A549 (cell line): ENCODE measurements at regions not wholly inside any gene's neighbourhood (a gene's known extent, or its start where the extent isn't known, plus 50 kb on each side); places are given as distances from the start of the nearest gene placed in this dataset.

Source experiments
- ATAC-seq, 2 experiments: fragments of 200-7000 bp in 1 of 2; fragments of >200 bp in 1 of 2; cut with Nextera tagmentation in 1 of 2; cut with Tn5 transposase in 1 of 2; 3 replicates each; pipeline versions ENCODE4 v1.8.0 to v1.9.1; 2018 to 2020; ENCODE audit warnings: mild to moderate bottlenecking in 1 of 2, moderate library complexity in 1 of 2
- CTCF ChIA-PET: fragments of 300-600 bp; sonication (Branson Sonifier 250); formaldehyde crosslinking; extraction: SDS; loops from one replicate; lab custom pipeline; 2021; ENCODE audit warnings: antibody characterized with exemption, inconsistent platforms; lab: Yijun Ruan, JAX
- POLR2A ChIA-PET: fragments of 350-600 bp; formaldehyde crosslinking; extraction: SDS; loops from one replicate; lab custom pipeline; 2021; ENCODE audit warnings: antibody characterized with exemption, inconsistent platforms; lab: Yijun Ruan, JAX
- DNase-seq, 2 experiments: peaks; one replicate each; pipeline versions ENCODE4 v3.0.0 to v3.0.0-alpha.2; 2011 to 2016; ENCODE audit warnings: low read depth in 1 of 2, low spot score in 1 of 2
- FAIRE-seq: peaks from 2 replicates; lab custom pipeline; 2011; peaks lifted over from hg19 to GRCh38; lab: Jason Lieb, UNC
- H3K27ac ChIP-seq, 2 experiments: fragments of >200 bp; sonication (Bioruptor Twin); formaldehyde crosslinking; 3 replicates each; pipeline ENCODE4 v1.5.1; 2016 to 2017
- H3K4me1 ChIP-seq: fragments of >200 bp; sonication (Bioruptor Twin); formaldehyde crosslinking; 3 replicates; pipeline ENCODE4 v1.6.1; 2016
- H3K4me2 ChIP-seq: fragments of >200 bp; sonication (Bioruptor Twin); formaldehyde crosslinking; 3 replicates; pipeline ENCODE4 v1.6.1; 2016
- H3K4me3 ChIP-seq: fragments of >200 bp; sonication (Bioruptor Twin); formaldehyde crosslinking; 3 replicates; pipeline ENCODE4 v1.5.1; 2016
- H3K9me3 ChIP-seq: fragments of >200 bp; sonication (Bioruptor Twin); formaldehyde crosslinking; 3 replicates; pipeline ENCODE4 v1.6.1; 2016
- CBX8 ChIP-seq: fragments of 200-600 bp; sonication (generic); IDR thresholded peaks from 2 replicates; pipeline ENCODE4 v1.6.1; 2016
- CEBPB ChIP-seq, 2 experiments: fragments of >200 bp in 1 of 2; sonication (Bioruptor Twin) in 1 of 2; formaldehyde crosslinking in 1 of 2; IDR thresholded peaks; 2 replicates each; pipeline ENCODE4 v1.6.1; 2012 to 2016
- EP300 ChIP-seq, 2 experiments: fragments of >200 bp; sonication (Bioruptor Twin); formaldehyde crosslinking; IDR thresholded peaks; 2 replicates in 1 of 2; 3 replicates in 1 of 2; pipeline ENCODE4 v1.6.1; 2016 to 2017
- FOXS1 ChIP-seq: fragments of 250-450 bp; sonication (Bioruptor Pico); IDR thresholded peaks from 2 replicates; pipeline ENCODE4 v1.5.0; 2020; ENCODE audit warnings: mild to moderate bottlenecking, moderate library complexity
- HDAC2 ChIP-seq: fragments of 200-600 bp; sonication (generic); IDR thresholded peaks from 2 replicates; pipeline ENCODE4 v1.6.1; 2016
- HEYL ChIP-seq: fragments of 250-450 bp; sonication (Bioruptor Pico); IDR thresholded peaks from 2 replicates; pipeline ENCODE4 v1.8.0; 2021; ENCODE audit warnings: mild to moderate bottlenecking, moderate library complexity
- MAZ ChIP-seq: fragments of 150-350 bp; IDR thresholded peaks from 2 replicates; pipeline ENCODE4 v1.6.1; 2014; ENCODE audit warnings: antibody characterized with exemption, low read depth, low read length, borderline replicate concordance
- NPAS2 ChIP-seq: fragments of 250-450 bp; sonication (Bioruptor Pico); IDR thresholded peaks from 2 replicates; pipeline ENCODE4 v1.8.0; 2022; ENCODE audit warnings: mild to moderate bottlenecking, moderate library complexity, borderline replicate concordance
- POLR2A ChIP-seq: IDR thresholded peaks from 2 replicates; pipeline ENCODE4 v1.6.1; 2012; ENCODE audit warnings: mild to moderate bottlenecking, low read length
- RAD21 ChIP-seq, 2 experiments: fragments of >200 bp in 1 of 2; sonication (Bioruptor Twin) in 1 of 2; formaldehyde crosslinking in 1 of 2; IDR thresholded peaks in 1 of 2; conservative IDR thresholded peaks in 1 of 2; 2 replicates in 1 of 2; 3 replicates in 1 of 2; pipeline ENCODE4 v1.6.1; 2012 to 2018; ENCODE audit warnings: inconsistent platforms in 1 of 2
- RNF2 ChIP-seq: fragments of 200-600 bp; sonication (generic); IDR thresholded peaks from 2 replicates; pipeline ENCODE4 v1.6.1; 2016; ENCODE audit warnings: low read depth, mild to moderate bottlenecking, antibody characterized with exemption, moderate library complexity, borderline replicate concordance
- SREBF2 ChIP-seq: fragments of 450-650 bp; IDR thresholded peaks from 2 replicates; pipeline ENCODE4 v1.6.1; 2014; ENCODE audit warnings: mild to moderate bottlenecking, moderate library complexity
- ZFP36 ChIP-seq: fragments of 450-650 bp; IDR thresholded peaks from 2 replicates; pipeline ENCODE4 v1.6.1; 2014; ENCODE audit warnings: borderline replicate concordance; ENCODE audit not compliant: partially characterized antibody
- WGBS: methylation state at CpG from one replicate; pipeline ENCODE4 v1.1.6; 2017; ENCODE audit errors: missing lambda C conversion rate; 5-methylcytosine and 5-hydroxymethylcytosine counted together
- TF ChIP-seq, protein P1 (sequence below): IDR thresholded peaks from 2 replicates; pipeline ENCODE4 v1.6.1; 2012
- TF ChIP-seq, protein P2 (sequence below): fragments of 200-600 bp; sonication (generic); IDR thresholded peaks from 2 replicates; pipeline ENCODE4 v1.6.1; 2016; ENCODE audit warnings: antibody characterized with exemption, mild to moderate bottlenecking, moderate library complexity
- TF ChIP-seq, protein P3 (sequence below): IDR thresholded peaks from 2 replicates; pipeline ENCODE4 v1.6.1; 2012
- TF ChIP-seq, protein P4 (sequence below): fragments of 150-350 bp; IDR thresholded peaks from 2 replicates; pipeline ENCODE4 v1.6.1; 2014; ENCODE audit warnings: low read depth, mild to moderate bottlenecking, low read length

DNA sequence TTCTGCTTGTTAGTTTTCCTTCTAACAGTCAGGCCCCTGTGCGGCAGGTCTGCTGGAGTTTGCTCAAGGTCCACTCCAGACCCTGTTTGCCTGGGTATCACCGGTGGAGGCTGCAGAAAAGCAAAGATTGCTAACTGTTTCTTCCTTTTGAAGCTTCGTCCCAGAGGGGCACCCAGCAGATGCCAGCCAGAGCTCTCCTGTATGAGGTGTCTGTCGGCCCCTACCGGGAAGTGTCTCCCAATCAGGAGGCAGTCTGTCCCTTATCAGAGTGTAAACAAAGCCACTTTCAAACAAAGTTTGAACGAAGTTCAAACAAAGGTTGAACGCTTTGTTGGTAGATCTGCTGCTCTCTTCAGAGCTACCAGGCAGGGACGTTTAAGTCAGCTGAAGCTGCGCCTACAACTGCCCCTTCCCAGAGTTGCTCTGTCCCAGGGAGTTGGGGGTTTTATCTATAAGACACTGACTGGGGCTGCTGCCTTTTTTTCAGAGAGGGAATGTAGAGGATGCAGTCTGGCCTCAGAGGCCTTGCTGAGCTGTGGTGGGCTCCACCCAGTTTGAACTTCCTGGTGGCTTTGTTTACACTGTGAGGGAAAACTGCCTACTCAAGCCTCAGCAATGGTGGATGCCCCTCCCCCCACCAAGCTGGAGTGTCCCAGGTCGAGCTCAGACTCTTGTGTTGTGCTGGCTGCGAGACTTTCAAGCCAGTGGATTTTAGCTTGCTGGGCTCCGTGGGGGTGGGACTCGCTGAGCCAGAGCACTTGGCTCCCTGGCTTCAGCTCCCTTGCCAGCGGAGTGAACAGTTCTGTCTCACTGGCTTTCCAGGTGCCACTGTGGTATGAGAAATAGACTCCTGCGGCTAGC, 401.8 kb downstream of the SRGAP2C start:
- TF ChIP-seq HEYL (CRISPR knock-in tag) (no peak), NPAS2 (no peak), RNF2 (no peak), MAZ (no peak), HDAC2 (no peak), CEBPB (IDR thresholded peaks at IDR 0.05) (no peak), ZFP36 (no peak), RAD21 (conservative IDR thresholded peaks at IDR 0.05 in 1 of 2, IDR thresholded peaks at IDR 0.05 in 1 of 2) (no peak), SREBF2 (no peak)
- TF ChIP-seq, protein P1, sequence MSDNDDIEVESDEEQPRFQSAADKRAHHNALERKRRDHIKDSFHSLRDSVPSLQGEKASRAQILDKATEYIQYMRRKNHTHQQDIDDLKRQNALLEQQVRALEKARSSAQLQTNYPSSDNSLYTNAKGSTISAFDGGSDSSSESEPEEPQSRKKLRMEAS: no peak
- TF ChIP-seq, protein P2, sequence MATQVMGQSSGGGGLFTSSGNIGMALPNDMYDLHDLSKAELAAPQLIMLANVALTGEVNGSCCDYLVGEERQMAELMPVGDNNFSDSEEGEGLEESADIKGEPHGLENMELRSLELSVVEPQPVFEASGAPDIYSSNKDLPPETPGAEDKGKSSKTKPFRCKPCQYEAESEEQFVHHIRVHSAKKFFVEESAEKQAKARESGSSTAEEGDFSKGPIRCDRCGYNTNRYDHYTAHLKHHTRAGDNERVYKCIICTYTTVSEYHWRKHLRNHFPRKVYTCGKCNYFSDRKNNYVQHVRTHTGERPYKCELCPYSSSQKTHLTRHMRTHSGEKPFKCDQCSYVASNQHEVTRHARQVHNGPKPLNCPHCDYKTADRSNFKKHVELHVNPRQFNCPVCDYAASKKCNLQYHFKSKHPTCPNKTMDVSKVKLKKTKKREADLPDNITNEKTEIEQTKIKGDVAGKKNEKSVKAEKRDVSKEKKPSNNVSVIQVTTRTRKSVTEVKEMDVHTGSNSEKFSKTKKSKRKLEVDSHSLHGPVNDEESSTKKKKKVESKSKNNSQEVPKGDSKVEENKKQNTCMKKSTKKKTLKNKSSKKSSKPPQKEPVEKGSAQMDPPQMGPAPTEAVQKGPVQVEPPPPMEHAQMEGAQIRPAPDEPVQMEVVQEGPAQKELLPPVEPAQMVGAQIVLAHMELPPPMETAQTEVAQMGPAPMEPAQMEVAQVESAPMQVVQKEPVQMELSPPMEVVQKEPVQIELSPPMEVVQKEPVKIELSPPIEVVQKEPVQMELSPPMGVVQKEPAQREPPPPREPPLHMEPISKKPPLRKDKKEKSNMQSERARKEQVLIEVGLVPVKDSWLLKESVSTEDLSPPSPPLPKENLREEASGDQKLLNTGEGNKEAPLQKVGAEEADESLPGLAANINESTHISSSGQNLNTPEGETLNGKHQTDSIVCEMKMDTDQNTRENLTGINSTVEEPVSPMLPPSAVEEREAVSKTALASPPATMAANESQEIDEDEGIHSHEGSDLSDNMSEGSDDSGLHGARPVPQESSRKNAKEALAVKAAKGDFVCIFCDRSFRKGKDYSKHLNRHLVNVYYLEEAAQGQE: no peak
- TF ChIP-seq, protein P3, sequence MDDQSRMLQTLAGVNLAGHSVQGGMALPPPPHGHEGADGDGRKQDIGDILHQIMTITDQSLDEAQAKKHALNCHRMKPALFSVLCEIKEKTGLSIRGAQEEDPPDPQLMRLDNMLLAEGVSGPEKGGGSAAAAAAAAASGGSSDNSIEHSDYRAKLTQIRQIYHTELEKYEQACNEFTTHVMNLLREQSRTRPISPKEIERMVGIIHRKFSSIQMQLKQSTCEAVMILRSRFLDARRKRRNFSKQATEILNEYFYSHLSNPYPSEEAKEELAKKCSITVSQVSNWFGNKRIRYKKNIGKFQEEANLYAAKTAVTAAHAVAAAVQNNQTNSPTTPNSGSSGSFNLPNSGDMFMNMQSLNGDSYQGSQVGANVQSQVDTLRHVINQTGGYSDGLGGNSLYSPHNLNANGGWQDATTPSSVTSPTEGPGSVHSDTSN: no peak
- TF ChIP-seq, protein P4, sequence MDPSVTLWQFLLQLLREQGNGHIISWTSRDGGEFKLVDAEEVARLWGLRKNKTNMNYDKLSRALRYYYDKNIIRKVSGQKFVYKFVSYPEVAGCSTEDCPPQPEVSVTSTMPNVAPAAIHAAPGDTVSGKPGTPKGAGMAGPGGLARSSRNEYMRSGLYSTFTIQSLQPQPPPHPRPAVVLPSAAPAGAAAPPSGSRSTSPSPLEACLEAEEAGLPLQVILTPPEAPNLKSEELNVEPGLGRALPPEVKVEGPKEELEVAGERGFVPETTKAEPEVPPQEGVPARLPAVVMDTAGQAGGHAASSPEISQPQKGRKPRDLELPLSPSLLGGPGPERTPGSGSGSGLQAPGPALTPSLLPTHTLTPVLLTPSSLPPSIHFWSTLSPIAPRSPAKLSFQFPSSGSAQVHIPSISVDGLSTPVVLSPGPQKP: no peak
- ChIA-PET CTCF (no interaction called here), POLR2A (no interaction called here)
- ATAC-seq: no peak
- no peak for DNase-seq
- H3K4me1 ChIP-seq: no peaks in the 10 kb centered on the region
- no peaks in the 10 kb centered on the region for H3K9me3 ChIP-seq
- 41% methylated on average over 5 of the region's 15 CpGs for whole genome bisulfite sequencing
- H3K4me3 ChIP-seq: no peak overlapping the region
- no peak for FAIRE-seq
- no peak overlapping the region for H3K27ac ChIP-seq
- no peak overlapping the region for H3K4me2 ChIP-seq

DNA sequence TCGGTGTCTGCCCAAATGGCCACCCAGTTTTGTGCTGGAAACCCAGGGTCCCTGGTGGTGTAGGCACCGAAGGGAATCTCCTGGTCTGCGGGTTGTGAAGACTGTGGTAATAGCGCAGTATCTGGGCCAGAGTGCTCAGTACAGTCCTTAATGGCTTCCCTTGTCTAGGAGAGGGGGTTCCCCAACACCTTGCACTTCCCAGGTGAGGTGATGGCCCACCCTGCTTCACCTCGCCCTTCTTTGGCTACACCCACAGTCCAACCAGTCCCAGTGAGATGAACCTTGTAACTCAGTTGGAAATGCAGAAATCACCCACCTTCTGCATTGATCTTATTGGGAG, 402.4 kb downstream of the SRGAP2C start:
- POLR2A ChIA-PET: no interaction called here
- TF ChIP-seq, protein P3: no peak
- TF ChIP-seq SREBF2 (no peak), RAD21 (conservative IDR thresholded peaks at IDR 0.05 in 1 of 2, IDR thresholded peaks at IDR 0.05 in 1 of 2) (no peak), EP300 (IDR thresholded peaks at IDR 0.05) (no peak), FOXS1 (CRISPR knock-in tag) (no peak), CBX8 (no peak), POLR2A (no peak)
- FAIRE-seq (no peak), ATAC-seq (no peak), DNase-seq (no peak)
- Histone ChIP-seq H3K4me1 (no peaks in the 10 kb centered on the region), H3K27ac (no peak overlapping the region), H3K9me3 (no peaks in the 10 kb centered on the region), H3K4me2 (no peak overlapping the region), H3K4me3 (no peak overlapping the region)
- CTCF ChIA-PET: no interaction called here
- WGBS: 66% methylated on average over 3 of the region's 5 CpGs
